SK-N-SH treated with all-trans-retinoic acid at 6 μM for 48 hours (cell line): ENCODE measurements at regions not wholly inside any gene's neighbourhood (a gene's known extent, or its start where the extent isn't known, plus 50 kb on each side); places are given as distances from the start of the nearest gene placed in this dataset.

Experiments used
- ATAC-seq: fragments of 200-7000 bp; cut with Tn5 transposase; 3 replicates; pipeline ENCODE4 v1.9.1; 2020; ENCODE audit warnings: mild to moderate bottlenecking, moderate library complexity
- ARNTL ChIP-seq: fragments of 450-650 bp; formaldehyde crosslinking; IDR thresholded peaks from 2 replicates; pipeline ENCODE4 v1.5.0; 2020; ENCODE audit warnings: low read depth, mild to moderate bottlenecking, moderate library complexity, borderline replicate concordance
- BACH2 ChIP-seq: fragments of 250-450 bp; sonication (Bioruptor Pico); IDR thresholded peaks from 2 replicates; pipeline ENCODE4 v1.9.0; 2021; ENCODE audit warnings: mild to moderate bottlenecking, borderline replicate concordance
- CSDC2 ChIP-seq: fragments of 250-450 bp; sonication (Bioruptor Pico); IDR thresholded peaks from 2 replicates; pipeline ENCODE4 v1.5.0; 2020; ENCODE audit warnings: mild to moderate bottlenecking, moderate library complexity
- ESRRG ChIP-seq: fragments of 250-450 bp; sonication (Bioruptor Pico); IDR thresholded peaks from 2 replicates; pipeline ENCODE4 v1.6.1; 2021; ENCODE audit warnings: mild to moderate bottlenecking
- GLIS3 ChIP-seq: fragments of 250-450 bp; sonication (Bioruptor Pico); IDR thresholded peaks from 2 replicates; pipeline ENCODE4 v1.5.0; 2020; ENCODE audit warnings: mild to moderate bottlenecking, moderate library complexity
- ISL1 ChIP-seq: fragments of 250-450 bp; sonication (Bioruptor Pico); IDR thresholded peaks from 2 replicates; pipeline ENCODE4 v2.1.2; 2022; ENCODE audit warnings: mild to moderate bottlenecking, moderate library complexity
- OSR1 ChIP-seq: fragments of 250-450 bp; sonication (Bioruptor Pico); IDR thresholded peaks from 2 replicates; pipeline ENCODE4 v1.8.0; 2022; ENCODE audit warnings: moderate library complexity, mild to moderate bottlenecking, inconsistent platforms
- PPARA ChIP-seq: fragments of 250-450 bp; sonication (Bioruptor Pico); IDR thresholded peaks from 2 replicates; pipeline ENCODE4 v1.5.0; 2020; ENCODE audit warnings: mild to moderate bottlenecking, borderline replicate concordance
- RARB ChIP-seq: fragments of 250-450 bp; sonication (Bioruptor Pico); IDR thresholded peaks from 2 replicates; pipeline ENCODE4 v1.8.0; 2021; ENCODE audit warnings: mild to moderate bottlenecking, moderate library complexity
- SNAI2 ChIP-seq: fragments of 250-450 bp; sonication (Bioruptor Pico); IDR thresholded peaks from 2 replicates; pipeline ENCODE4 v1.5.0; 2020; ENCODE audit warnings: mild to moderate bottlenecking, moderate library complexity
- TCF4 ChIP-seq: fragments of 250-450 bp; sonication (Bioruptor Pico); IDR thresholded peaks from 2 replicates; pipeline ENCODE4 v1.8.0; 2021; ENCODE audit warnings: mild to moderate bottlenecking, moderate library complexity, borderline replicate concordance
- TOX ChIP-seq: fragments of 250-450 bp; sonication (Bioruptor Pico); IDR thresholded peaks from 2 replicates; pipeline ENCODE4 v1.8.0; 2021; ENCODE audit warnings: mild to moderate bottlenecking, moderate library complexity, borderline replicate concordance
- ZC3H10 ChIP-seq: fragments of 250-450 bp; sonication (Bioruptor Pico); IDR thresholded peaks from 2 replicates; pipeline ENCODE4 v1.5.1; 2021; ENCODE audit warnings: mild to moderate bottlenecking, moderate library complexity
- ZFP3 ChIP-seq: fragments of 250-450 bp; sonication (Bioruptor Pico); IDR thresholded peaks from 2 replicates; pipeline ENCODE4 v1.5.0; 2020; ENCODE audit warnings: mild to moderate bottlenecking, moderate library complexity
- ZFP30 ChIP-seq: fragments of 450-650 bp; formaldehyde crosslinking; IDR thresholded peaks from 2 replicates; pipeline ENCODE4 v1.5.0; 2022; ENCODE audit warnings: mild to moderate bottlenecking, moderate library complexity
- ZNF565 ChIP-seq: fragments of 450-650 bp; formaldehyde crosslinking; conservative IDR thresholded peaks from 2 replicates; pipeline ENCODE4 v1.5.0; 2020; ENCODE audit warnings: low read depth, mild to moderate bottlenecking, moderate library complexity
- ZNF70 ChIP-seq: fragments of 450-650 bp; formaldehyde crosslinking; IDR thresholded peaks from 2 replicates; pipeline ENCODE4 v1.5.0; 2020; ENCODE audit warnings: mild to moderate bottlenecking, moderate library complexity
- ZNF8 ChIP-seq: fragments of 450-650 bp; formaldehyde crosslinking; IDR thresholded peaks from 2 replicates; pipeline ENCODE4 v1.5.0; 2020; ENCODE audit warnings: mild to moderate bottlenecking, moderate library complexity
- TF ChIP-seq, protein P1 (sequence below): fragments of 250-450 bp; sonication (Bioruptor Pico); IDR thresholded peaks from 2 replicates; pipeline ENCODE4 v1.5.1; 2020; ENCODE audit warnings: low read depth, mild to moderate bottlenecking, moderate library complexity
- TF ChIP-seq, protein P2 (sequence below): fragments of 250-450 bp; sonication (Bioruptor Pico); IDR thresholded peaks from 2 replicates; pipeline ENCODE4 v1.8.0; 2021; ENCODE audit warnings: low read depth, mild to moderate bottlenecking, moderate library complexity, borderline replicate concordance
- TF ChIP-seq, protein P3 (sequence below): fragments of 250-450 bp; sonication (Bioruptor Pico); IDR thresholded peaks from 2 replicates; pipeline ENCODE4 v1.5.0; 2020; ENCODE audit warnings: mild to moderate bottlenecking, moderate library complexity
- TF ChIP-seq, protein P4 (sequence below): fragments of 250-450 bp; sonication (Bioruptor Pico); IDR thresholded peaks from 2 replicates; pipeline ENCODE4 v1.5.1; 2021; ENCODE audit warnings: mild to moderate bottlenecking, moderate library complexity
- TF ChIP-seq, protein P5 (sequence below): fragments of 250-450 bp; sonication (Bioruptor Pico); IDR thresholded peaks from 2 replicates; pipeline ENCODE4 v1.8.0; 2020; ENCODE audit warnings: mild to moderate bottlenecking, moderate library complexity, borderline replicate concordance

DNA sequence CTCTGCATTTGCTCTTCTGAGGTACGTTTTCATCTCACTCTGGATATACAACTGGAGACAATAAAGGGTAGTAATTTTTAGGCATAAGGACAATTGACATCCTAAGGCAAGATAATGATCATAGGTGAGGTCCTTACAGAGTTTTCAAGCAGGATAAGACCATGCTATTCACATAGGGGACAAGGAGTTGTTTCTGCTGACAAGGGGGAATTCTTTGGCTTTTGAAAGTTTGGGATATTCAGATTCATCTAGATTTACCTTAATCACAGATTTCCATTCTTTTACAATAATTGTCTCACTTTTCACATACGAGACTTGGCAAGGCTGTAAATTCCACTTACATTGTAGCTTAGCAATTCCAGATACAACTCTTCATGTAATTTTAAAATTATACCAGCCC, 256.2 kb downstream of the AASDHPPT start:
- TF ChIP-seq ZNF8 (CRISPR knock-in tag) (no peak), CSDC2 (CRISPR knock-in tag) (no peak), ZC3H10 (CRISPR knock-in tag) (no peak), ZNF70 (CRISPR knock-in tag) (no peak), PPARA (CRISPR knock-in tag) (no peak), ESRRG (no peak), TOX (CRISPR knock-in tag) (no peak), SNAI2 (no peak), ZFP30 (CRISPR knock-in tag) (no peak), RARB (CRISPR knock-in tag) (no peak), GLIS3 (CRISPR knock-in tag) (no peak), BACH2 (CRISPR knock-in tag) (no peak), ISL1 (CRISPR knock-in tag) (no peak)
- TF ChIP-seq, protein P1, sequence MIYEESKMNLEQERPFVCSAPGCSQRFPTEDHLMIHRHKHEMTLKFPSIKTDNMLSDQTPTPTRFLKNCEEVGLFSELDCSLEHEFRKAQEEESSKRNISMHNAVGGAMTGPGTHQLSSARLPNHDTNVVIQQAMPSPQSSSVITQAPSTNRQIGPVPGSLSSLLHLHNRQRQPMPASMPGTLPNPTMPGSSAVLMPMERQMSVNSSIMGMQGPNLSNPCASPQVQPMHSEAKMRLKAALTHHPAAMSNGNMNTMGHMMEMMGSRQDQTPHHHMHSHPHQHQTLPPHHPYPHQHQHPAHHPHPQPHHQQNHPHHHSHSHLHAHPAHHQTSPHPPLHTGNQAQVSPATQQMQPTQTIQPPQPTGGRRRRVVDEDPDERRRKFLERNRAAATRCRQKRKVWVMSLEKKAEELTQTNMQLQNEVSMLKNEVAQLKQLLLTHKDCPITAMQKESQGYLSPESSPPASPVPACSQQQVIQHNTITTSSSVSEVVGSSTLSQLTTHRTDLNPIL = no peak
- TF ChIP-seq, protein P2, sequence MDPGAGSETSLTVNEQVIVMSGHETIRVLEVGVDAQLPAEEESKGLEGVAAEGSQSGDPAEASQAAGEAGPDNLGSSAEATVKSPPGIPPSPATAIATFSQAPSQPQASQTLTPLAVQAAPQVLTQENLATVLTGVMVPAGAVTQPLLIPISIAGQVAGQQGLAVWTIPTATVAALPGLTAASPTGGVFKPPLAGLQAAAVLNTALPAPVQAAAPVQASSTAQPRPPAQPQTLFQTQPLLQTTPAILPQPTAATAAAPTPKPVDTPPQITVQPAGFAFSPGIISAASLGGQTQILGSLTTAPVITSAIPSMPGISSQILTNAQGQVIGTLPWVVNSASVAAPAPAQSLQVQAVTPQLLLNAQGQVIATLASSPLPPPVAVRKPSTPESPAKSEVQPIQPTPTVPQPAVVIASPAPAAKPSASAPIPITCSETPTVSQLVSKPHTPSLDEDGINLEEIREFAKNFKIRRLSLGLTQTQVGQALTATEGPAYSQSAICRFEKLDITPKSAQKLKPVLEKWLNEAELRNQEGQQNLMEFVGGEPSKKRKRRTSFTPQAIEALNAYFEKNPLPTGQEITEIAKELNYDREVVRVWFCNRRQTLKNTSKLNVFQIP (CRISPR knock-in tag) = no peak
- TF ChIP-seq, protein P3, sequence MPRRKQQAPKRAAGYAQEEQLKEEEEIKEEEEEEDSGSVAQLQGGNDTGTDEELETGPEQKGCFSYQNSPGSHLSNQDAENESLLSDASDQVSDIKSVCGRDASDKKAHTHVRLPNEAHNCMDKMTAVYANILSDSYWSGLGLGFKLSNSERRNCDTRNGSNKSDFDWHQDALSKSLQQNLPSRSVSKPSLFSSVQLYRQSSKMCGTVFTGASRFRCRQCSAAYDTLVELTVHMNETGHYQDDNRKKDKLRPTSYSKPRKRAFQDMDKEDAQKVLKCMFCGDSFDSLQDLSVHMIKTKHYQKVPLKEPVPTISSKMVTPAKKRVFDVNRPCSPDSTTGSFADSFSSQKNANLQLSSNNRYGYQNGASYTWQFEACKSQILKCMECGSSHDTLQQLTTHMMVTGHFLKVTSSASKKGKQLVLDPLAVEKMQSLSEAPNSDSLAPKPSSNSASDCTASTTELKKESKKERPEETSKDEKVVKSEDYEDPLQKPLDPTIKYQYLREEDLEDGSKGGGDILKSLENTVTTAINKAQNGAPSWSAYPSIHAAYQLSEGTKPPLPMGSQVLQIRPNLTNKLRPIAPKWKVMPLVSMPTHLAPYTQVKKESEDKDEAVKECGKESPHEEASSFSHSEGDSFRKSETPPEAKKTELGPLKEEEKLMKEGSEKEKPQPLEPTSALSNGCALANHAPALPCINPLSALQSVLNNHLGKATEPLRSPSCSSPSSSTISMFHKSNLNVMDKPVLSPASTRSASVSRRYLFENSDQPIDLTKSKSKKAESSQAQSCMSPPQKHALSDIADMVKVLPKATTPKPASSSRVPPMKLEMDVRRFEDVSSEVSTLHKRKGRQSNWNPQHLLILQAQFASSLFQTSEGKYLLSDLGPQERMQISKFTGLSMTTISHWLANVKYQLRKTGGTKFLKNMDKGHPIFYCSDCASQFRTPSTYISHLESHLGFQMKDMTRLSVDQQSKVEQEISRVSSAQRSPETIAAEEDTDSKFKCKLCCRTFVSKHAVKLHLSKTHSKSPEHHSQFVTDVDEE (CRISPR knock-in tag) = no peak
- TF ChIP-seq, protein P4, sequence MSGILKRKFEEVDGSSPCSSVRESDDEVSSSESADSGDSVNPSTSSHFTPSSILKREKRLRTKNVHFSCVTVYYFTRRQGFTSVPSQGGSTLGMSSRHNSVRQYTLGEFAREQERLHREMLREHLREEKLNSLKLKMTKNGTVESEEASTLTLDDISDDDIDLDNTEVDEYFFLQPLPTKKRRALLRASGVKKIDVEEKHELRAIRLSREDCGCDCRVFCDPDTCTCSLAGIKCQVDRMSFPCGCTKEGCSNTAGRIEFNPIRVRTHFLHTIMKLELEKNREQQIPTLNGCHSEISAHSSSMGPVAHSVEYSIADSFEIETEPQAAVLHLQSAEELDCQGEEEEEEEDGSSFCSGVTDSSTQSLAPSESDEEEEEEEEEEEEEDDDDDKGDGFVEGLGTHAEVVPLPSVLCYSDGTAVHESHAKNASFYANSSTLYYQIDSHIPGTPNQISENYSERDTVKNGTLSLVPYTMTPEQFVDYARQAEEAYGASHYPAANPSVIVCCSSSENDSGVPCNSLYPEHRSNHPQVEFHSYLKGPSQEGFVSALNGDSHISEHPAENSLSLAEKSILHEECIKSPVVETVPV = no peak
- TF ChIP-seq, protein P5, sequence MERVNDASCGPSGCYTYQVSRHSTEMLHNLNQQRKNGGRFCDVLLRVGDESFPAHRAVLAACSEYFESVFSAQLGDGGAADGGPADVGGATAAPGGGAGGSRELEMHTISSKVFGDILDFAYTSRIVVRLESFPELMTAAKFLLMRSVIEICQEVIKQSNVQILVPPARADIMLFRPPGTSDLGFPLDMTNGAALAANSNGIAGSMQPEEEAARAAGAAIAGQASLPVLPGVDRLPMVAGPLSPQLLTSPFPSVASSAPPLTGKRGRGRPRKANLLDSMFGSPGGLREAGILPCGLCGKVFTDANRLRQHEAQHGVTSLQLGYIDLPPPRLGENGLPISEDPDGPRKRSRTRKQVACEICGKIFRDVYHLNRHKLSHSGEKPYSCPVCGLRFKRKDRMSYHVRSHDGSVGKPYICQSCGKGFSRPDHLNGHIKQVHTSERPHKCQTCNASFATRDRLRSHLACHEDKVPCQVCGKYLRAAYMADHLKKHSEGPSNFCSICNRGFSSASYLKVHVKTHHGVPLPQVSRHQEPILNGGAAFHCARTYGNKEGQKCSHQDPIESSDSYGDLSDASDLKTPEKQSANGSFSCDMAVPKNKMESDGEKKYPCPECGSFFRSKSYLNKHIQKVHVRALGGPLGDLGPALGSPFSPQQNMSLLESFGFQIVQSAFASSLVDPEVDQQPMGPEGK (CRISPR knock-in tag) = no peak
- ATAC-seq = no peak

DNA sequence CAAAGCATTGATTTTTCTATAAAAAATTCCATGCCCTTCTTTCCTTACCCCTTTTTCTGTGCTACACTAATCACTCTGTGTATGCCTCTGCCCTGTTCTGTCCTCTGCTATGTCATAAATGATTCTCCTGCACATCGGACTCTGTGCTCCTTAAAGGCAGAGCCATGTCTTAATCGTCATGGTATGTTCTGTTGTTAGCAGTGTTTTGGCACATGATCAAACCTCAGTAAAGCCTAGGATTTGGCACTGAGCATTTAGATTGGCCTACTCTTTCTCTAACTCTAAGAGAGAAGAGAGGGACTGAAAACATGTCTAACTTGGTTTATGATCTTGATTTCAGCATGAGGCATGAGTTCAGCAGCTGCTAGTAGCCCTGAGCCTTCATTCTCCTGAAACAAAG, 266.9 kb downstream of the AASDHPPT start:
- TF ChIP-seq OSR1 (CRISPR knock-in tag) = no peak
- no peak for TF ChIP-seq ZC3H10 (CRISPR knock-in tag)
- TF ChIP-seq ISL1 (CRISPR knock-in tag) = no peak
- no peak for TF ChIP-seq ARNTL (CRISPR knock-in tag)
- TF ChIP-seq CSDC2 (CRISPR knock-in tag) = no peak
- TF ChIP-seq ZFP30 (CRISPR knock-in tag) = no peak
- no peak for TF ChIP-seq SNAI2
- TF ChIP-seq TCF4 (CRISPR knock-in tag) = no peak
- TF ChIP-seq GLIS3 (CRISPR knock-in tag) = no peak
- no peak for TF ChIP-seq ESRRG
- peak; percentile 82 for ATAC-seq

DNA sequence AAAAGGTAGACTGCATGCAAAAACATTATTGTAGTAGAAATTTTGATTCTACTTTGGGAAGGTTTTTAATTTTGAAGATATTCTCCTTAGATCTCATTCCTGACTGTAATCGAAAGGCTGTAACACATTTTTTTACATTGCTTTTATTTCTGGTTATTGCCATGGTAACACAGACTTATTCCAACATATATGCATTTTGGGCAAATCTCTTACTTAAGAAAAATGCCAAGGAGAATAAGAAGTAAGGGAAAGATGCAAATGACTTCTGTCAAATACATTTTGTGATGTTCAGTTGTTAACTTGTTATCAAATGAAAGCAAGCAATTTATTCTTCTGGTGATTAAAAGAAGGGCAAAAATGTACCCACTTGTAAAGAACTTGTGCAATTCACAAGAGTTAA, 267.5 kb downstream of the AASDHPPT start:
- no peak for ATAC-seq
- no peak for TF ChIP-seq ESRRG
- no peak for TF ChIP-seq ZNF565 (CRISPR knock-in tag)
- TF ChIP-seq, protein P5 (CRISPR knock-in tag) = no peak
- TF ChIP-seq, protein P2 (CRISPR knock-in tag) = no peak
- TF ChIP-seq BACH2 (CRISPR knock-in tag) = no peak
- no peak for TF ChIP-seq PPARA (CRISPR knock-in tag)
- no peak for TF ChIP-seq ZC3H10 (CRISPR knock-in tag)
- TF ChIP-seq TOX (CRISPR knock-in tag) = no peak
- no peak for TF ChIP-seq ISL1 (CRISPR knock-in tag)
- no peak for TF ChIP-seq ZFP3 (CRISPR knock-in tag)
